NB4 (cell line): ENCODE measurements at regions not wholly inside any gene's neighbourhood (a gene's known extent, or its start where the extent isn't known, plus 50 kb on each side); places are given as distances from the start of the nearest gene placed in this dataset.

ENCODE experiments used
- CTCF ChIP-seq: IDR thresholded peaks from one replicate; pipeline ENCODE4 v1.5.1; 2012; ENCODE audit warnings: low read depth, low read length
- POLR2A ChIP-seq: IDR thresholded peaks from 2 replicates; pipeline ENCODE4 v1.6.1; 2011; ENCODE audit warnings: mild to moderate bottlenecking; ENCODE audit not compliant: insufficient read length; ENCODE audit errors: extremely low read depth

GRCh38 chr13:58376775-58377174 lies 745.2 kb downstream of the PCDH17 start:
- TF ChIP-seq CTCF (no peak), POLR2A (no peak)
